Peyer's patch (tissue), 4 donors: ENCODE measurements at regions not wholly inside any gene's neighbourhood (a gene's known extent, or its start where the extent isn't known, plus 50 kb on each side); places are given as distances from the start of the nearest gene placed in this dataset.

Experiments used
- CTCF ChIP-seq, 6 experiments: fragments of 450-650 bp in 4 of 6; fragments of 200-600 bp in 2 of 6; sonication (generic) in 1 of 6; IDR thresholded peaks; one replicate each; pipeline ENCODE4 v1.5.1; 2017 to 2019; ENCODE audit warnings: antibody characterized with exemption in 6 of 6, mild to moderate bottlenecking in 3 of 6, moderate library complexity in 1 of 6
- POLR2A ChIP-seq, 2 donors: fragments of 450-650 bp; IDR thresholded peaks; one replicate each; pipeline ENCODE4 v1.5.1; 2017; ENCODE audit warnings: antibody characterized with exemption in 2 of 2, mild to moderate bottlenecking in 2 of 2, moderate library complexity in 2 of 2

- TF ChIP-seq CTCF (IDR thresholded peaks at IDR 0.05) (no peak), POLR2A (IDR thresholded peaks at IDR 0.05) (no peak)
Measured at GRCh38 chr13:79695754-79696153, 214.8 kb downstream of the NDFIP2 start.
